Iris pigment epithelial cell (primary cell): ENCODE measurements at regions not wholly inside any gene's neighbourhood (a gene's known extent, or its start where the extent isn't known, plus 50 kb on each side); places are given as distances from the start of the nearest gene placed in this dataset.

Experiments used
- DNase-seq: peaks from one replicate; pipeline ENCODE4 v3.0.0-alpha.2; 2011; ENCODE audit warnings: low read depth

DNA sequence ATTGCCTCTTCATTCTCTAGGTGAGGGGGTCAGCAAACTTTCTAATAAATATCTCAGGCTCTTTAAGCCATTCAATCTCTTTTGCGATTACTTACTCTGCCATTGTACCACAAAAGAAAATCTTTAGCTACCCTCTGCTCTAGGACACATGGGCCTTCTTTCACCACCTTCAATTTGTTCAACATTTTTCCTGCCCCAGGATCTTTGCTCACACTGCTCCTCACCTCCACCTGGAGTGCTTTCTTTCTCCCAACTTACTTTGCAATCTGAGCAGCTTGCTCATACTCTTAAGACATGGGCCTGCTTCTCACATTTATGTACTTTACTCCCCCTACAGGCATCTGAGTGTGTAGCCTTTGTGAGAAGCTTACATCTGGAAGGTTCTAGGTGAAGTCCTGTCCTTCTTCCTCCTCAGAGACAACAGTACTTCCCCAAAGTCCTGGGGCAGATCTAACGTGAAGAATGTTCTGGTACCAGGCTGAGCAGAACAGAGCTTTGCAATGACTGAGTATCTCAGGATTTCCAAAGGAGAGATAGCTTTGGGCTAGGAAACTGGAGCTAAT lies 55.0 kb upstream of the PRDM5 start:
- DNase-seq: peak; percentile 79

DNA sequence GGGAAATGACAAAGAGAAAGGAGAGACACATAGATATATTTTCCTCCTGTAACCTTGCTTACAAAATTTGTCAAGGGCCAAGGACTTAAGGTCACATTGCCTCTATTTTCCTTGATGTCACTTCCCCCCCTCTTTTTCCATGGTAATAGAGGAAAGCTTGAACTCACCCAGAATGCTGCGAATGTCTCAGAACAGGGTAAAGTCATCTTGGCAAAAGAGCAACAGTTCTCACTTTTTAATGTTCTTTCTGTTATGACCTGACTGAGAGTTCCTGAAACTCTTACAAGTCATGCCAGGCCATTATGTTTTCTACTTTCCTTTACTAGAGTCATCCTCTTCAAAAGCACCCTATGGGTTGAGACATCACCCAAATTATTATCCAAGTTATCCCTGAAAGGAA lies 50.7 kb upstream of the PRDM5 start:
- DNase-seq: no peak
